HCT116 (cell line): ENCODE measurements at regions not wholly inside any gene's neighbourhood (a gene's known extent, or its start where the extent isn't known, plus 50 kb on each side); places are given as distances from the start of the nearest gene placed in this dataset.

Source experiments
- CEBPB ChIP-seq: IDR thresholded peaks from 2 replicates; pipeline ENCODE4 v1.6.1; 2012; ENCODE audit warnings: low read depth
- CTCF ChIP-seq, 3 experiments: fragments of 200-600 bp in 1 of 3; sonication (generic) in 1 of 3; IDR thresholded peaks in 2 of 3; conservative IDR thresholded peaks in 1 of 3; 2 replicates each; pipeline ENCODE4 v1.5.1; 2012 to 2017; ENCODE audit warnings: low read depth in 2 of 3, low read length in 2 of 3, antibody characterized with exemption in 1 of 3, borderline replicate concordance in 1 of 3, control low read depth in 1 of 3, mild to moderate bottlenecking in 1 of 3, mixed read lengths in 1 of 3, mixed run types in 1 of 3, moderate library complexity in 1 of 3; ENCODE audit not compliant: insufficient read depth in 1 of 3
- EZH2 ChIP-seq: fragments of 200-600 bp; sonication (generic); IDR thresholded peaks from 2 replicates; pipeline ENCODE4 v1.6.1; 2017; ENCODE audit warnings: antibody characterized with exemption, mixed run types
- EZH2phosphoT487 ChIP-seq: fragments of 200-600 bp; IDR thresholded peaks from 2 replicates; pipeline ENCODE4 v1.6.1; 2018; ENCODE audit warnings: antibody characterized with exemption, borderline replicate concordance
- MAX ChIP-seq: IDR thresholded peaks from 2 replicates; pipeline ENCODE4 v1.6.1; 2012
- POLR2A ChIP-seq: IDR thresholded peaks from 2 replicates; pipeline ENCODE4 v1.7.0; 2011; ENCODE audit warnings: borderline replicate concordance; ENCODE audit not compliant: insufficient read depth, insufficient read length; ENCODE audit errors: extremely low read depth
- REST ChIP-seq: IDR thresholded peaks from 2 replicates; pipeline ENCODE4 v1.6.1; 2012; ENCODE audit warnings: low read depth
- ZFX ChIP-seq: fragments of 450-650 bp; IDR thresholded peaks from 2 replicates; pipeline ENCODE4 v1.6.1; 2017

GRCh38 chr18:57249883-57250282, 102.5 kb upstream of the ST8SIA3 start:
- TF ChIP-seq CTCF (IDR thresholded peaks at IDR 0.05 in 2 of 3, conservative IDR thresholded peaks at IDR 0.05 in 1 of 3; ENCODE audit: borderline replicate concordance in 1 of 3, insufficient read depth in 1 of 3, low read depth in 2 of 3, low read length in 2 of 3): no peak
- no peak for TF ChIP-seq EZH2
- no peak for TF ChIP-seq POLR2A
- no peak for TF ChIP-seq EZH2phosphoT487
- TF ChIP-seq MAX: no peak
- TF ChIP-seq CEBPB: no peak
- no peak for TF ChIP-seq ZFX
- no peak for TF ChIP-seq REST
